T-helper 2 cell treated with Interferon-gamma antibody and Interleukin-4, amounts not matched to agents 5 μg/mL and 100 μg/mL, for 36 hours (primary cell): ENCODE measurements at regions not wholly inside any gene's neighbourhood (a gene's known extent, or its start where the extent isn't known, plus 50 kb on each side); places are given as distances from the start of the nearest gene placed in this dataset.

Source experiments
- DNase-seq: peaks from one replicate; pipeline ENCODE4 v3.0.0; 2021; ENCODE audit warnings: low spot score
- H3K27ac Mint-ChIP-seq: one replicate; pipeline ENCODE4 v1.8.0; 2021; ENCODE audit warnings: mild to moderate bottlenecking, mixed read lengths
- H3K27me3 Mint-ChIP-seq: one replicate; pipeline ENCODE4 v1.8.0; 2021; ENCODE audit warnings: low read depth, mixed read lengths
- H3K36me3 Mint-ChIP-seq: one replicate; pipeline ENCODE4 v1.8.0; 2021; ENCODE audit warnings: low read depth, mixed read lengths
- H3K4me1 Mint-ChIP-seq: one replicate; pipeline ENCODE4 v1.8.0; 2021; ENCODE audit warnings: low read depth, mixed read lengths
- H3K4me3 Mint-ChIP-seq: one replicate; pipeline ENCODE4 v1.8.0; 2022; ENCODE audit warnings: mild to moderate bottlenecking, moderate library complexity, mixed read lengths
- H3K9me3 Mint-ChIP-seq: one replicate; pipeline ENCODE4 v1.8.0; 2021; ENCODE audit warnings: mixed read lengths

GRCh38 chr3:110474397-110474796 is 597.2 kb upstream of the NECTIN3 start:
- H3K4me3 Mint-ChIP-seq: no peak overlapping the region
- no peak for DNase-seq
- no peaks in the 10 kb centered on the region for H3K36me3 Mint-ChIP-seq
- H3K9me3 Mint-ChIP-seq: no peaks in the 10 kb centered on the region
- no peak overlapping the region for H3K27ac Mint-ChIP-seq
- no peaks in the 10 kb centered on the region for H3K27me3 Mint-ChIP-seq
- no peaks in the 10 kb centered on the region for H3K4me1 Mint-ChIP-seq

- no peaks in the 10 kb centered on the region for H3K4me1 Mint-ChIP-seq
- H3K36me3 Mint-ChIP-seq: no peaks in the 10 kb centered on the region
- no peaks in the 10 kb centered on the region for H3K9me3 Mint-ChIP-seq
- no peak overlapping the region for H3K27ac Mint-ChIP-seq
- DNase-seq: no peak
- H3K27me3 Mint-ChIP-seq: no peaks in the 10 kb centered on the region
- H3K4me3 Mint-ChIP-seq: no peak overlapping the region
Measured at GRCh38 chr3:110478377-110479054, 593.1 kb upstream of the NECTIN3 start.

- no peaks in the 10 kb centered on the region for H3K36me3 Mint-ChIP-seq
- H3K27ac Mint-ChIP-seq: no peak overlapping the region
- H3K27me3 Mint-ChIP-seq: no peaks in the 10 kb centered on the region
- H3K4me3 Mint-ChIP-seq: no peak overlapping the region
- DNase-seq: no peak
- no peaks in the 10 kb centered on the region for H3K4me1 Mint-ChIP-seq
- no peaks in the 10 kb centered on the region for H3K9me3 Mint-ChIP-seq
Measured at GRCh38 chr3:110479731-110480130, 591.9 kb upstream of the NECTIN3 start.

- DNase-seq: no peak
- Mint-ChIP-seq H3K9me3 (peaks cover 11% of the 10 kb centered on the region), H3K27me3 (no peaks in the 10 kb centered on the region), H3K27ac (no peak overlapping the region), H3K4me1 (no peaks in the 10 kb centered on the region), H3K36me3 (no peaks in the 10 kb centered on the region), H3K4me3 (no peak overlapping the region)
Measured at GRCh38 chr3:110485389-110485788, 586.2 kb upstream of the NECTIN3 start.

GRCh38 chr3:110487840-110488239 is 583.8 kb upstream of the NECTIN3 start:
- DNase-seq: no peak
- H3K27ac Mint-ChIP-seq: no peak overlapping the region
- H3K36me3 Mint-ChIP-seq: no peaks in the 10 kb centered on the region
- no peaks in the 10 kb centered on the region for H3K27me3 Mint-ChIP-seq
- H3K4me3 Mint-ChIP-seq: no peak overlapping the region
- no peaks in the 10 kb centered on the region for H3K4me1 Mint-ChIP-seq
- H3K9me3 Mint-ChIP-seq: peaks cover 11% of the 10 kb centered on the region

- DNase-seq: no peak
- peaks cover 11% of the 10 kb centered on the region for H3K9me3 Mint-ChIP-seq
- H3K36me3 Mint-ChIP-seq: no peaks in the 10 kb centered on the region
- H3K27me3 Mint-ChIP-seq: no peaks in the 10 kb centered on the region
- H3K27ac Mint-ChIP-seq: no peak overlapping the region
- no peak overlapping the region for H3K4me3 Mint-ChIP-seq
- no peaks in the 10 kb centered on the region for H3K4me1 Mint-ChIP-seq
Measured at GRCh38 chr3:110491413-110491812, 580.2 kb upstream of the NECTIN3 start.

GRCh38 chr3:110492876-110493275 is 578.7 kb upstream of the NECTIN3 start:
- no peak for DNase-seq
- Mint-ChIP-seq H3K4me1 (no peaks in the 10 kb centered on the region), H3K36me3 (no peaks in the 10 kb centered on the region), H3K27ac (no peak overlapping the region), H3K9me3 (peaks cover 5% of the 10 kb centered on the region), H3K4me3 (no peak overlapping the region), H3K27me3 (no peaks in the 10 kb centered on the region)

GRCh38 chr3:110493438-110494092 is 578.1 kb upstream of the NECTIN3 start:
- Mint-ChIP-seq H3K9me3 (no peaks in the 10 kb centered on the region), H3K4me3 (no peak overlapping the region), H3K36me3 (no peaks in the 10 kb centered on the region), H3K27ac (no peak overlapping the region), H3K27me3 (no peaks in the 10 kb centered on the region), H3K4me1 (no peaks in the 10 kb centered on the region)
- no peak for DNase-seq

- Mint-ChIP-seq H3K27ac (no peak overlapping the region), H3K4me1 (no peaks in the 10 kb centered on the region), H3K9me3 (no peaks in the 10 kb centered on the region), H3K4me3 (no peak overlapping the region), H3K27me3 (no peaks in the 10 kb centered on the region), H3K36me3 (no peaks in the 10 kb centered on the region)
- no peak for DNase-seq
Measured at GRCh38 chr3:110494093-110494490, 577.5 kb upstream of the NECTIN3 start.

GRCh38 chr3:110494728-110495127 is 576.9 kb upstream of the NECTIN3 start:
- Mint-ChIP-seq H3K27me3 (no peaks in the 10 kb centered on the region), H3K36me3 (no peaks in the 10 kb centered on the region), H3K9me3 (no peaks in the 10 kb centered on the region), H3K4me3 (no peak overlapping the region), H3K4me1 (no peaks in the 10 kb centered on the region), H3K27ac (no peak overlapping the region)
- no peak for DNase-seq

- Mint-ChIP-seq H3K27me3 (no peaks in the 10 kb centered on the region), H3K9me3 (no peaks in the 10 kb centered on the region), H3K36me3 (no peaks in the 10 kb centered on the region), H3K4me3 (no peak overlapping the region), H3K4me1 (no peaks in the 10 kb centered on the region), H3K27ac (no peak overlapping the region)
- no peak for DNase-seq
Measured at GRCh38 chr3:110495201-110495927, 576.3 kb upstream of the NECTIN3 start.

- DNase-seq: no peak
- Mint-ChIP-seq H3K27me3 (no peaks in the 10 kb centered on the region), H3K9me3 (no peaks in the 10 kb centered on the region)
Measured at GRCh38 chr3:110504401-110504800, 567.2 kb upstream of the NECTIN3 start.

GRCh38 chr3:110504901-110505300 is 566.7 kb upstream of the NECTIN3 start:
- DNase-seq: no peak
- no peaks in the 10 kb centered on the region for H3K36me3 Mint-ChIP-seq
- no peaks in the 10 kb centered on the region for H3K27me3 Mint-ChIP-seq
- H3K4me3 Mint-ChIP-seq: no peak overlapping the region
- H3K4me1 Mint-ChIP-seq: no peaks in the 10 kb centered on the region
- no peaks in the 10 kb centered on the region for H3K9me3 Mint-ChIP-seq
- no peak overlapping the region for H3K27ac Mint-ChIP-seq

More at GRCh38 chr3:110504401-110504800, 567.2 kb upstream of the NECTIN3 start:
- Mint-ChIP-seq H3K4me1 (no peaks in the 10 kb centered on the region), H3K27ac (no peak overlapping the region), H3K36me3 (no peaks in the 10 kb centered on the region), H3K4me3 (no peak overlapping the region)

GRCh38 chr3:110506890-110507289 is 564.7 kb upstream of the NECTIN3 start:
- Mint-ChIP-seq H3K4me3 (no peak overlapping the region), H3K27me3 (no peaks in the 10 kb centered on the region), H3K4me1 (no peaks in the 10 kb centered on the region), H3K36me3 (no peaks in the 10 kb centered on the region), H3K9me3 (no peaks in the 10 kb centered on the region), H3K27ac (no peak overlapping the region)
- DNase-seq: no peak
